HCT116 (cell line): ENCODE measurements at regions not wholly inside any gene's neighbourhood (a gene's known extent, or its start where the extent isn't known, plus 50 kb on each side); places are given as distances from the start of the nearest gene placed in this dataset.

Experiments used
- ATAC-seq: fragments of 200-7000 bp; cut with Tn5 transposase; 2 replicates; pipeline ENCODE4 v1.9.1; 2020; ENCODE audit warnings: mild to moderate bottlenecking, moderate library complexity
- BruUV-seq: library from RNA; stranded (reverse); fragments of 400-500 nt; replicated peaks from 2 replicates; lab custom pipeline; 2021; lab: Mats Ljungman, UMichigan
- CTCF ChIA-PET: fragments of 300-600 bp; sonication (Branson Sonifier 250); formaldehyde crosslinking; loops from one replicate; lab custom pipeline; 2021; ENCODE audit warnings: antibody characterized with exemption; lab: Charles Lee
- POLR2A ChIA-PET: fragments of 300-600, 350-600 bp; sonication (Branson Sonifier 250); formaldehyde crosslinking; loops from one replicate; lab custom pipeline; 2021; ENCODE audit warnings: antibody characterized with exemption; lab: Charles Lee
- RAD21 ChIA-PET, 2 experiments: fragments of 300-600 bp; sonication (Branson Sonifier 250); formaldehyde crosslinking; loops; one replicate each; lab custom pipeline; 2023; ENCODE audit warnings: low total read pairs in 2 of 2; ENCODE audit not compliant: uncharacterized antibody in 2 of 2, unreplicated experiment in 2 of 2, low non-redundant PET in 1 of 2; lab: Charles Lee
- DNase-seq: peaks from one replicate; pipeline ENCODE4 v3.0.0-alpha.2; 2010; ENCODE audit warnings: low read depth, low spot score
- H2AFZ ChIP-seq: fragments of 200-600 bp; shearing (Covaris generic), sonication (generic); 2 replicates; pipeline ENCODE4 v1.6.1; 2017; ENCODE audit warnings: low read depth, mixed run types, mixed read lengths, antibody characterized with exemption, low read length; ENCODE audit not compliant: poor library complexity, severe bottlenecking
- H3K27ac ChIP-seq: 2 replicates; pipeline ENCODE4 v1.5.1; 2012; ENCODE audit warnings: low read depth, low read length
- H3K27me3 ChIP-seq: fragments of 200-600 bp; sonication (generic); 2 replicates; pipeline ENCODE4 v1.6.1; 2016; ENCODE audit warnings: mixed run types, low read length, mixed read lengths; ENCODE audit not compliant: insufficient read depth
- H3K36me3 ChIP-seq, 2 experiments: fragments of 200-500 bp in 1 of 2; fragments of 200-600 bp in 1 of 2; sonication (Bioruptor generic) in 1 of 2; sonication (generic) in 1 of 2; 2 replicates each; pipeline versions ENCODE4 v1.5.1 to v1.6.1; 2014 to 2016; ENCODE audit warnings: low read length in 2 of 2, inconsistent platforms in 1 of 2, mixed read lengths in 1 of 2, mixed run types in 1 of 2; ENCODE audit not compliant: insufficient read depth in 2 of 2, control insufficient read depth in 1 of 2
- H3K4me1 ChIP-seq, 2 experiments: fragments of 200-600 bp in 1 of 2; sonication (generic) in 1 of 2; 2 replicates each; pipeline versions ENCODE4 v1.5.1 to v1.6.1; 2012 to 2017; ENCODE audit warnings: low read length in 2 of 2, inconsistent platforms in 1 of 2, mild to moderate bottlenecking in 1 of 2, mixed read lengths in 1 of 2, mixed run types in 1 of 2, moderate library complexity in 1 of 2; ENCODE audit not compliant: insufficient read depth in 2 of 2, control insufficient read depth in 1 of 2
- H3K4me2 ChIP-seq: fragments of 200-600 bp; sonication (generic); 2 replicates; pipeline ENCODE4 v1.6.1; 2017; ENCODE audit warnings: mixed run types, low read length, mixed read lengths
- H3K4me3 ChIP-seq, 2 experiments: fragments of 200-600 bp in 1 of 2; sonication (generic) in 1 of 2; replicated peaks in 1 of 2; 2 replicates each; pipeline ENCODE4 v1.5.1; 2011 to 2016; ENCODE audit warnings: low read length in 2 of 2, control low read depth in 1 of 2, low read depth in 1 of 2, mild to moderate bottlenecking in 1 of 2, mixed read lengths in 1 of 2, mixed run types in 1 of 2
- H3K79me2 ChIP-seq: fragments of 200-600 bp; sonication (generic); 2 replicates; pipeline ENCODE4 v1.6.1; 2017; ENCODE audit warnings: mild to moderate bottlenecking, mixed run types, low read length, moderate library complexity, mixed read lengths; ENCODE audit not compliant: insufficient read depth
- H3K9ac ChIP-seq: fragments of 200-600 bp; sonication (generic); 2 replicates; pipeline ENCODE4 v1.6.1; 2016; ENCODE audit warnings: low read length, mixed read lengths
- H3K9me2 ChIP-seq: fragments of 200-600 bp; sonication (generic), shearing (Covaris generic); 2 replicates; pipeline ENCODE4 v1.6.1; 2017; ENCODE audit warnings: mixed run types, mild to moderate bottlenecking, moderate library complexity; ENCODE audit not compliant: insufficient read depth
- H3K9me3 ChIP-seq, 2 experiments: fragments of 200-500 bp in 1 of 2; fragments of 200-600 bp in 1 of 2; sonication (Bioruptor generic) in 1 of 2; sonication (generic) in 1 of 2; 2 replicates each; pipeline ENCODE4 v1.6.1; 2014 to 2017; ENCODE audit warnings: low read length in 2 of 2, mixed read lengths in 2 of 2, inconsistent platforms in 1 of 2, low read depth in 1 of 2, mild to moderate bottlenecking in 1 of 2, mixed run types in 1 of 2, moderate library complexity in 1 of 2; ENCODE audit not compliant: control insufficient read depth in 1 of 2, insufficient read depth in 1 of 2
- H4K20me1 ChIP-seq: fragments of 200-600 bp; sonication (generic), shearing (Covaris generic); 2 replicates; pipeline ENCODE4 v1.6.1; 2017; ENCODE audit warnings: mixed run types, mild to moderate bottlenecking, moderate library complexity; ENCODE audit not compliant: insufficient read depth
- EGR1 ChIP-seq: IDR thresholded peaks from 2 replicates; pipeline ENCODE4 v1.6.1; 2012; ENCODE audit warnings: low read depth
- ELF1 ChIP-seq: IDR thresholded peaks from 2 replicates; pipeline ENCODE4 v1.6.1; 2012; ENCODE audit warnings: low read depth, borderline replicate concordance
- EZH2phosphoT487 ChIP-seq: fragments of 200-600 bp; IDR thresholded peaks from 2 replicates; pipeline ENCODE4 v1.6.1; 2018; ENCODE audit warnings: antibody characterized with exemption, borderline replicate concordance
- FOSL1 ChIP-seq: IDR thresholded peaks from 2 replicates; pipeline ENCODE4 v1.6.1; 2012; ENCODE audit warnings: low read depth
- JUND ChIP-seq: IDR thresholded peaks from 2 replicates; pipeline ENCODE4 v1.6.1; 2012
- POLR2A ChIP-seq: IDR thresholded peaks from 2 replicates; pipeline ENCODE4 v1.7.0; 2011; ENCODE audit warnings: borderline replicate concordance; ENCODE audit not compliant: insufficient read depth, insufficient read length; ENCODE audit errors: extremely low read depth
- POLR2AphosphoS5 ChIP-seq: IDR thresholded peaks from 2 replicates; pipeline ENCODE4 v1.6.1; 2011; ENCODE audit warnings: mild to moderate bottlenecking, low read depth, low read length, moderate library complexity
- RAD21 ChIP-seq: IDR thresholded peaks from 2 replicates; pipeline ENCODE4 v1.6.1; 2012; ENCODE audit warnings: low read depth, mild to moderate bottlenecking
- SIN3A ChIP-seq: IDR thresholded peaks from 2 replicates; pipeline ENCODE4 v1.6.1; 2012; ENCODE audit warnings: low read depth
- SP1 ChIP-seq: IDR thresholded peaks from 2 replicates; pipeline ENCODE4 v1.6.1; 2012; ENCODE audit warnings: low read depth
- SRF ChIP-seq: IDR thresholded peaks from 2 replicates; pipeline ENCODE4 v1.6.1; 2012; ENCODE audit warnings: low read depth
- YY1 ChIP-seq: IDR thresholded peaks from 2 replicates; pipeline ENCODE4 v1.6.1; 2011; ENCODE audit warnings: low read length, low read depth, moderate library complexity, mild to moderate bottlenecking; ENCODE audit not compliant: insufficient replicate concordance; ENCODE audit errors: extremely low read depth
- ZFX ChIP-seq: fragments of 450-650 bp; IDR thresholded peaks from 2 replicates; pipeline ENCODE4 v1.6.1; 2017
- ZNF274 ChIP-seq: fragments of 200-500 bp; sonication (Bioruptor generic); IDR thresholded peaks from 2 replicates; pipeline ENCODE4 v1.6.1; 2014; ENCODE audit warnings: mild to moderate bottlenecking, low read depth, low read length, inconsistent platforms
- intact Hi-C: fragments of 100-400 bp; cut with micrococcal nuclease; formaldehyde crosslinking; loops from 2 replicates; pipeline ENCODE4 v1.10.0; 2022
- TF ChIP-seq, protein P1 (sequence below): IDR thresholded peaks from 2 replicates; pipeline ENCODE4 v1.6.1; 2012; ENCODE audit warnings: low read depth
- TF ChIP-seq, protein P2 (sequence below): IDR thresholded peaks from 2 replicates; pipeline ENCODE4 v1.6.1; 2012

DNA sequence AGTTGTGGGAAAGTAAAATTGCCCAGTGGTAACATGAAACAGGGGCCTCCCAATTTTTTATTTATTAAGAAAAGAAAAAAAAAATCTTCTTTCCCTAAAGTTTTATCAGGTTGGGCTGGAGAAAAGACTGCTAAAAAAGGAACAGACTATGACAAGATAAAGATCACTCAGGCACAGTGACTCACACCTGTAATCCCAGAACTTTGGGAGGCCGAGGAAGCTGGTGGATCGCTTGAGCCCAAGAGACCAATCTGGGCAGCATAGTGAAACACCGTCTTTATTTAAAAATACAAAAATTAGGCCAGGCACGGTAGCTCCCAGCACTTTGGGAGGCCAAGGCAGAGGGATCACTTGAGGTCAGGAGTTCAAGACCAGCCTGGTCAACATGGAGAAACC is 312.5 kb downstream of the CETN3 start (continued):
- TF ChIP-seq, protein P1, sequence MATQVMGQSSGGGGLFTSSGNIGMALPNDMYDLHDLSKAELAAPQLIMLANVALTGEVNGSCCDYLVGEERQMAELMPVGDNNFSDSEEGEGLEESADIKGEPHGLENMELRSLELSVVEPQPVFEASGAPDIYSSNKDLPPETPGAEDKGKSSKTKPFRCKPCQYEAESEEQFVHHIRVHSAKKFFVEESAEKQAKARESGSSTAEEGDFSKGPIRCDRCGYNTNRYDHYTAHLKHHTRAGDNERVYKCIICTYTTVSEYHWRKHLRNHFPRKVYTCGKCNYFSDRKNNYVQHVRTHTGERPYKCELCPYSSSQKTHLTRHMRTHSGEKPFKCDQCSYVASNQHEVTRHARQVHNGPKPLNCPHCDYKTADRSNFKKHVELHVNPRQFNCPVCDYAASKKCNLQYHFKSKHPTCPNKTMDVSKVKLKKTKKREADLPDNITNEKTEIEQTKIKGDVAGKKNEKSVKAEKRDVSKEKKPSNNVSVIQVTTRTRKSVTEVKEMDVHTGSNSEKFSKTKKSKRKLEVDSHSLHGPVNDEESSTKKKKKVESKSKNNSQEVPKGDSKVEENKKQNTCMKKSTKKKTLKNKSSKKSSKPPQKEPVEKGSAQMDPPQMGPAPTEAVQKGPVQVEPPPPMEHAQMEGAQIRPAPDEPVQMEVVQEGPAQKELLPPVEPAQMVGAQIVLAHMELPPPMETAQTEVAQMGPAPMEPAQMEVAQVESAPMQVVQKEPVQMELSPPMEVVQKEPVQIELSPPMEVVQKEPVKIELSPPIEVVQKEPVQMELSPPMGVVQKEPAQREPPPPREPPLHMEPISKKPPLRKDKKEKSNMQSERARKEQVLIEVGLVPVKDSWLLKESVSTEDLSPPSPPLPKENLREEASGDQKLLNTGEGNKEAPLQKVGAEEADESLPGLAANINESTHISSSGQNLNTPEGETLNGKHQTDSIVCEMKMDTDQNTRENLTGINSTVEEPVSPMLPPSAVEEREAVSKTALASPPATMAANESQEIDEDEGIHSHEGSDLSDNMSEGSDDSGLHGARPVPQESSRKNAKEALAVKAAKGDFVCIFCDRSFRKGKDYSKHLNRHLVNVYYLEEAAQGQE = no peak
- TF ChIP-seq ZFX (no peak), EZH2phosphoT487 (no peak), RAD21 (no peak), EGR1 (no peak)
- TF ChIP-seq, all 23 proteins: peak for 0

DNA sequence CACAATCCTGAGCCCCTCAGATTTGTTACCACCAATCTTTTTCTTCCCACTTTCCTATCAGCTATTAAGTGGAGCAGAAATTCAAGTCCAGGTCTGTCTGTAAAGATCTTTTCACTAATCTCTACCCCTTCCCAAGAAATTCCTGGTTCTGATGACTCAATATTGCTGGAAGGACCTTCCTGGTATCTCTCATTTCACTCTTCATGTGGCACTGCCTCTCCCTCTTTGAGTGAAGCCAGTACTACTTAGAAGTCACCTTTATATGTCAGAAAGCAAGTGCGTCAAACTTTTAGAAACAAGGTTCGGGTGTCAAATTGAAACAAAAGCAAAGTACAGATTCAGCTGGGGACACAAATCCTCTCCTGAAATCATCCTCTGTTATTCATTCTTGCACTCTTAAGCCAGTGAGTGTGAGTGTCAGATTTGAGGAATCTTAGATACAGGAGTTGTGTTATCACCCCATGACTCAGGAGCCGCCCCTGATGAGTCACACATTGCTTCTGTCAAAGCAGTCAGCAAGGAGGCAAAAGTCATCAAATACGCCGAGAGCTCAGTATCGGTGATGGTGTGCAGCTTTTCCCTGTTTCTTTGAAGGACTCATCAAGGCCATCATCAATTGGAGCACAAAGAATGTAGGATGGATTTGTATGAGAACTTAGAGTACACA is 313.0 kb downstream of the CETN3 start:
- ChIA-PET CTCF (no interaction called here), POLR2A (no interaction called here), RAD21 (no interaction called here)
- Histone ChIP-seq H3K4me2 (peak overlapping the region; percentile 75), H2AFZ (peak overlapping the region; percentile 28), H3K9me3 (no peaks in the 10 kb centered on the region), H3K4me1 (peaks cover 12 to 26% of the 10 kb centered on the region in 2 experiments), H3K27me3 (no peaks in the 10 kb centered on the region), H3K9me2 (no peaks in the 10 kb centered on the region), H3K36me3 (no peaks in the 10 kb centered on the region), H3K27ac (peak overlapping the region; percentile 41; the same call in 1 of the 2 replicates), H3K79me2 (no peaks in the 10 kb centered on the region), H3K4me3 (peak overlapping the region in 1 of 2 experiments; percentile 26; a peak in 2 of 4 replicates), H3K9ac (no peak overlapping the region), H4K20me1 (no peaks in the 10 kb centered on the region)
- intact Hi-C loops = no loop called here
- no TSS peak for BruUV-seq
- peak; percentile 91 for DNase-seq
- ATAC-seq = peak; percentile 94
- peak; percentile 60 for TF ChIP-seq SP1
- TF ChIP-seq SRF = 0 out of 2 replicates have a peak, but pooled peaks have one; percentile 41
- peak; percentile 93 for TF ChIP-seq JUND
- TF ChIP-seq, protein P2, sequence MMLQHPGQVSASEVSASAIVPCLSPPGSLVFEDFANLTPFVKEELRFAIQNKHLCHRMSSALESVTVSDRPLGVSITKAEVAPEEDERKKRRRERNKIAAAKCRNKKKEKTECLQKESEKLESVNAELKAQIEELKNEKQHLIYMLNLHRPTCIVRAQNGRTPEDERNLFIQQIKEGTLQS = peak; percentile 35; the same call in 1 of the 2 replicates
- no peak for TF ChIP-seq ELF1
- TF ChIP-seq SIN3A = peak; percentile 68
- TF ChIP-seq POLR2A = no peak
- peak; percentile 93 for TF ChIP-seq FOSL1
- TF ChIP-seq, protein P1 = no peak
- no peak for TF ChIP-seq EZH2phosphoT487
- no peak for TF ChIP-seq RAD21
- TF ChIP-seq POLR2AphosphoS5 = no peak; the same call in 1 of the 2 replicates
- no peak for TF ChIP-seq ZNF274
- peak; percentile 22 for TF ChIP-seq YY1
